Mesothelial cell of epicardium (in vitro differentiated cells): ENCODE measurements at regions not wholly inside any gene's neighbourhood (a gene's known extent, or its start where the extent isn't known, plus 50 kb on each side); places are given as distances from the start of the nearest gene placed in this dataset.

Experiments
- DNase-seq, 2 experiments: peaks; one replicate each; pipeline ENCODE4 v3.0.0; 2021; ENCODE audit warnings: low spot score in 2 of 2; ENCODE audit not compliant: unreplicated experiment in 2 of 2
- H3K27ac Mint-ChIP-seq: 2 replicates; pipeline ENCODE4 v1.8.0; 2021; ENCODE audit warnings: mixed read lengths
- H3K27me3 Mint-ChIP-seq: 2 replicates; pipeline ENCODE4 v1.8.0; 2021; ENCODE audit warnings: low read depth, mixed read lengths
- H3K36me3 Mint-ChIP-seq: 2 replicates; pipeline ENCODE4 v1.8.0; 2021; ENCODE audit warnings: mixed read lengths
- H3K4me1 Mint-ChIP-seq: 2 replicates; pipeline ENCODE4 v1.8.0; 2021; ENCODE audit warnings: mixed read lengths
- H3K4me3 Mint-ChIP-seq: 2 replicates; pipeline ENCODE4 v1.8.0; 2021; ENCODE audit warnings: mild to moderate bottlenecking, moderate library complexity, mixed read lengths
- H3K9me3 Mint-ChIP-seq: 2 replicates; pipeline ENCODE4 v1.8.0; 2021; ENCODE audit warnings: mixed read lengths
- CTCF ChIP-seq: fragments of 200-600 bp; sonication (generic); IDR thresholded peaks from one replicate; pipeline ENCODE4 v1.5.0; 2021; ENCODE audit warnings: antibody characterized with exemption; ENCODE audit not compliant: unreplicated experiment

- Mint-ChIP-seq H3K27ac (no peak overlapping the region), H3K27me3 (peaks cover 31% of the 10 kb centered on the region), H3K4me1 (no peaks in the 10 kb centered on the region), H3K9me3 (peaks cover 5% of the 10 kb centered on the region), H3K36me3 (no peaks in the 10 kb centered on the region), H3K4me3 (no peak overlapping the region)
- no peak for TF ChIP-seq CTCF
- no peak for DNase-seq
Measured at GRCh38 chr9:34825775-34826174, 115.8 kb upstream of the CCL21 start.

DNA sequence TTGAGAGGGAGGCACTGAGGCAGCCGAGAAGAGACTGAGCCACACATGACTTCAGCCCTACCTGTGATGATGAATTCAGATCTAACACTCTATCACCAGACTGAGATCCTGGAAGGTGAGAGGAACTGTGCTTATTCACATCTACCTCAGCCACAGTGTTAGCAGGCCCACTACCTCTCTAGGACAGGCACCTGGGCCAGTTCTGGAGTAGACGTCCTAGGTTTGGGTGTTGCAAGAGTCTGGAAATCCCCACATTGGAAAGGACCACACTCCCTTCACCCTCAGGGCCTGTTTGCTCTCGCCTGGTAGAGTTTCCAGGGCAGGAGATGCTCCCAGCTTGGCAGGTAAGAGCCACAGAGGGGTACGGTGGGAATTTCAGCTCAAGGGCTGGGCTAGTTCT is 113.8 kb upstream of the CCL21 start:
- no peak overlapping the region for H3K4me3 Mint-ChIP-seq
- no peaks in the 10 kb centered on the region for H3K4me1 Mint-ChIP-seq
- no peak overlapping the region for H3K27ac Mint-ChIP-seq
- H3K36me3 Mint-ChIP-seq = peaks cover 1% of the 10 kb centered on the region
- no peak for TF ChIP-seq CTCF
- DNase-seq = no peak
- peaks cover 30% of the 10 kb centered on the region for H3K27me3 Mint-ChIP-seq
- peaks cover 19% of the 10 kb centered on the region for H3K9me3 Mint-ChIP-seq

DNA sequence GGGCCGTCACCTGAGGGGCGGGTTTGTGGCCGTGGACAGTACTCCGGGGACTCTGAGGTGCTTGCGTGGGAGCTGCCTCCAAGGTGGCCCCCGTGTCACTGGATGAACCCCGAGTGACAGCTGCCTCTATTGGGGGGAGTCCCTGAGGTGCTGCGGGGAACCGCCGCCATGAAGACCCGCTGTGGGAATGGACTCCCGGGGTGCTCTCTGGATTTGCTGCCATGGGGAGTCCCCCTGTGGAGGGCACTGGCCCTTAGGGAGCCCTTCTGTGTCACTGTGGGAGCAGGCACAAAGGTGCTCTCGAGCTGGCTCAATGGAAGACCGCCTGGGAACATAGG is 100.2 kb upstream of the CCL21 start:
- Mint-ChIP-seq H3K9me3 (peaks cover 10% of the 10 kb centered on the region), H3K4me1 (peaks cover 3% of the 10 kb centered on the region), H3K4me3 (no peak overlapping the region), H3K27ac (no peak overlapping the region), H3K27me3 (peaks cover 95% of the 10 kb centered on the region), H3K36me3 (no peaks in the 10 kb centered on the region)
- TF ChIP-seq CTCF = no peak
- no peak for DNase-seq

DNA sequence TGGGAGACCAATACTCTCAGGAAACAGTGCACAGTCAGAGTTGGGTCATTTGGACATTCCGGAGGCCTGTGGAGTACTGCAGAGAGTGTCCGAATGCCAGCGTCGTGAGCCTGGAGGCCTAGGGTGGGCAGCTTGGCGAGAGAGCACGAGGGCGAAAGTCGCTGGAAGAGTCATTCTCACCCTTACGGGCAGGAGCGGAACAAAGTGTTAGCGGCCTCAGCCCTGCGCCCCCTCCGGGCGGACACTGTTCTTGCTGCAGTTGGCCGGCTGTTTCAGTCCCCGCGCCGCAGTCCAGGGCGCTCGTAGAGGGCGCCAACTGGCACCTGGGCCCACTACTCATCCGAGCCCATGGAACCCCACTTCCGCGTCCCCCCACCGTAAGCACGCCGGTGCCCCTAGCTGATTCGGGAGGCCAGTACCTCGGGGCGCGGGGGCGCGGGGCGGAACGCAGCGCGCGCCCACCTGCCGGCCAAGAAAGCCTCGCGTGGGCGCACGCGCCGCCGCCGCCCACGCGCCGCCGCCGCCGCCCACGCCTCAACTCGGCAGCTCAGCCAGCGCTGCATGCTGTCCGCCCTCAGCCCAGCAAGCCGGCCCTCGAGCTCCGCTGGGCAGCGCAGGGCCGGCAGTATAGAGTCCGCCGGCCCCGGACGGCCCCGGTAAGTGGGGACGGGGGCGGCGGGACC is 99.7 kb upstream of the CCL21 start:
- H3K27me3 Mint-ChIP-seq = peaks cover 90% of the 10 kb centered on the region
- DNase-seq = no peak
- no peak overlapping the region for H3K27ac Mint-ChIP-seq
- H3K4me3 Mint-ChIP-seq = peak overlapping the region; percentile 58
- H3K4me1 Mint-ChIP-seq = peaks cover 3% of the 10 kb centered on the region
- H3K9me3 Mint-ChIP-seq = peaks cover 15% of the 10 kb centered on the region
- peak; percentile 19 for TF ChIP-seq CTCF
- no peaks in the 10 kb centered on the region for H3K36me3 Mint-ChIP-seq

DNA sequence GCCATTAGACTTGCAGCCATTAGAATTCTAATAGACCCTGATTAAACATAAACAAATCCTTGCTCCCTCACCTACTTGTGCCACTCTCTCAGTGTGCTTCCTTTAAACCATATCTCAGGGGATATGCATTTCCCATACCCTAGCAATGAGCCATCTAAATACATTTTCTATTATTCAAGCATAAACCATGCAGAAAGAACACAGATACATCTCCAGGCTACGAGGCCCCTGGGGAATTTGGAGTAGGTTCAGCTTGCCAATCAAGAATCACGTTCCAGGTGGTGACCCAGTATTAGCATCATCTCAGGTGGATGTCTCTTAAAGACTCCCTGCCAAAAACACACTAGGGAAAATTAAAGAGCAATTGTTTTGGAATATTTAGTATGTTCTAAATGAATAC is 93.0 kb upstream of the CCL21 start:
- H3K27ac Mint-ChIP-seq = no peak overlapping the region
- H3K36me3 Mint-ChIP-seq = no peaks in the 10 kb centered on the region
- peaks cover 28% of the 10 kb centered on the region for H3K9me3 Mint-ChIP-seq
- no peak overlapping the region for H3K4me3 Mint-ChIP-seq
- H3K27me3 Mint-ChIP-seq = peaks cover 68% of the 10 kb centered on the region
- no peak for TF ChIP-seq CTCF
- no peak for DNase-seq
- no peaks in the 10 kb centered on the region for H3K4me1 Mint-ChIP-seq

DNA sequence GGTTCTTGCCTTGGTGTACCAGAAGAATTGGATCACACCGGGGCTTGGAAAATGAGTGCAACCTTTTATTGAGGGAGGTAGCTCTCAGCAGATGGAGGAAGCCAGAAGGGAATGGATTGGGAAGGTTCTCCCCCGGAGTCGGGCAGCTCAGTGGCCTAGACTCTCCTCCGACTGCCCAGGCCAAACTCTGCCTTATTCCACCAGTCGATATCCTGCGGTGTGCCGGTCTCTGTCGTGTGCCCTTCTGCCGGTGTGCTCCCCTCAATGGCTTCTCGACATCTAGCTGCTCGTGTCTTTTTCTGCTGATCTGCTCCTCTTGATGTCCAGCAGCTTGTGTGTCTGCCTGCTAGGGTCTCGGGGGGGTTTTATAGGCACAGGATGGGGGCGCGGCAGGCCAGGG is 87.4 kb upstream of the CCL21 start:
- H3K4me3 Mint-ChIP-seq = no peak overlapping the region
- H3K36me3 Mint-ChIP-seq = no peaks in the 10 kb centered on the region
- H3K4me1 Mint-ChIP-seq = no peaks in the 10 kb centered on the region
- H3K27me3 Mint-ChIP-seq = peaks cover 81% of the 10 kb centered on the region
- no peak for DNase-seq
- peaks cover 11% of the 10 kb centered on the region for H3K9me3 Mint-ChIP-seq
- H3K27ac Mint-ChIP-seq = no peak overlapping the region
- no peak for TF ChIP-seq CTCF
